HG03045 (cell line): ENCODE measurements at regions not wholly inside any gene's neighbourhood (a gene's known extent, or its start where the extent isn't known, plus 50 kb on each side); places are given as distances from the start of the nearest gene placed in this dataset.
"Not testable (repeated sequence)": the region's sequence is repeated elsewhere in the genome, so short reads cannot be mapped to it uniquely, and the experiment has no call there.

Experiments used
- ATAC-seq: cut with Tn5 transposase; IDR thresholded peaks from one replicate; pipeline ENCODE4 v1.9.1; 2021; ENCODE audit warnings: mild to moderate bottlenecking, moderate library complexity; ENCODE audit not compliant: unreplicated experiment

GRCh38 chr10:16116404-16117304 is 256.3 kb upstream of the MINDY3 start:
- no peak for ATAC-seq

- ATAC-seq = no peak
Measured at GRCh38 chr10:16117305-16117695, 257.0 kb upstream of the MINDY3 start.

- no peak for ATAC-seq
Measured at GRCh38 chr10:16119445-16119844, 259.1 kb upstream of the MINDY3 start.

GRCh38 chr10:16120563-16120962 is 260.3 kb upstream of the MINDY3 start:
- no peak for ATAC-seq

GRCh38 chr10:16141499-16141898 is 281.2 kb upstream of the MINDY3 start:
- no peak for ATAC-seq

- ATAC-seq = no peak
Measured at GRCh38 chr10:16146993-16147392, 286.7 kb upstream of the MINDY3 start.

- no peak for ATAC-seq
Measured at GRCh38 chr10:16155834-16156233, 281.0 kb upstream of the PTER start.

GRCh38 chr10:16156681-16157080 is 280.1 kb upstream of the PTER start:
- no peak for ATAC-seq

GRCh38 chr10:16165067-16165466 is 271.7 kb upstream of the PTER start:
- not testable (repeated sequence) for ATAC-seq

GRCh38 chr10:16182144-16182543 is 254.7 kb upstream of the PTER start:
- no peak for ATAC-seq

- no peak for ATAC-seq
Measured at GRCh38 chr10:16182688-16183087, 254.1 kb upstream of the PTER start.

- no peak for ATAC-seq
Measured at GRCh38 chr10:16184096-16184597, 252.7 kb upstream of the PTER start.

- ATAC-seq = no peak
Measured at GRCh38 chr10:16184906-16185305, 251.9 kb upstream of the PTER start.

- no peak for ATAC-seq
Measured at GRCh38 chr10:16186564-16186963, 250.2 kb upstream of the PTER start.

GRCh38 chr10:16187161-16187560 is 249.6 kb upstream of the PTER start:
- ATAC-seq = no peak

- no peak for ATAC-seq
Measured at GRCh38 chr10:16192337-16192736, 244.5 kb upstream of the PTER start.

GRCh38 chr10:16193241-16193640 is 243.6 kb upstream of the PTER start:
- no peak for ATAC-seq

- ATAC-seq = peak; percentile 70
Measured at GRCh38 chr10:16195178-16195769, 241.5 kb upstream of the PTER start.

- no peak for ATAC-seq
Measured at GRCh38 chr10:16195894-16196293, 240.9 kb upstream of the PTER start.

GRCh38 chr10:16199216-16199615 is 237.6 kb upstream of the PTER start:
- no peak for ATAC-seq

- not testable (repeated sequence) for ATAC-seq
Measured at GRCh38 chr10:16223618-16224017, 213.2 kb upstream of the PTER start.

GRCh38 chr10:16227674-16228073 is 209.1 kb upstream of the PTER start:
- no peak for ATAC-seq
